HG02678 (cell line): ENCODE measurements at regions not wholly inside any gene's neighbourhood (a gene's known extent, or its start where the extent isn't known, plus 50 kb on each side); places are given as distances from the start of the nearest gene placed in this dataset.
"Not testable (repeated sequence)": the region's sequence is repeated elsewhere in the genome, so short reads cannot be mapped to it uniquely, and the experiment has no call there.

Experiments used
- ATAC-seq: cut with Tn5 transposase; IDR thresholded peaks from one replicate; pipeline ENCODE4 v1.9.1; 2021; ENCODE audit warnings: mild to moderate bottlenecking, moderate library complexity; ENCODE audit not compliant: unreplicated experiment

DNA sequence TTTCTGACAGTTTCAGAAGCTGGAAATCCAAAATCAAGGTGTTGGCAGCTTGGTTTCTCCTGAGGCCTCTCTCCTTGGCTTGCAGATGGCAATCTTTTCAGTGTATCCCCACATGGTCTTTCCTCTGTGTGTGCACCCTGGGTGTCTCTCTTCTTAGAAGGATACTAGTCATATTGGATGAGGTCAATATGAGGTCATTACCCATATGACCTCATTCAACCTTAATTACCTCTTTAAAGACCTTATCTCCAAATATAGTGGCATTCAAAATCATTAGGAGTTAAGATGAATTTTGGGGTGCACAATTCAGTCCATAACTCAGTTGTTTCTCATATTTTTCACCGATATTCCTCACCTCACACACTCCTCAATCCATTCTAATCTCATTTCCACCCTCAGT is 92.4 kb upstream of the TGM3 start:
- ATAC-seq = no peak

DNA sequence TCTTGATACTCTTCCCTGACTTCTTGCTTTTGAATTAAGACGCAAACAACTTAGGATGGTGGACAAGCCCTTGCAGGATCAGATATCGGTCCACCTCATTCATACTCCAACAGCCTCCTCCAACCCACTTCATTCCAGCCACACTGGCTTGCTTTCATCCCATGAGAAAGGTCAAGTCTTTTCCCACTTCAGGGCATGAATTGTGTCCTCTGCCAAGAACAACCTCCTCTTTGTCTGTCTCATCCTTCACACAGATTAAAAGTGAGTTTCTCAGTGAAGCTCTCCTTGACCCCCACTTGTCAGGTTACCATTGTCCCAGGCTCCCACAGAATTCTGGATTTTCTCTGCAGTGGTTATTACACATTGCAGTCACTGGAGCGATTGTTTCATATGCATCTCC is 91.8 kb upstream of the TGM3 start:
- ATAC-seq = no peak

DNA sequence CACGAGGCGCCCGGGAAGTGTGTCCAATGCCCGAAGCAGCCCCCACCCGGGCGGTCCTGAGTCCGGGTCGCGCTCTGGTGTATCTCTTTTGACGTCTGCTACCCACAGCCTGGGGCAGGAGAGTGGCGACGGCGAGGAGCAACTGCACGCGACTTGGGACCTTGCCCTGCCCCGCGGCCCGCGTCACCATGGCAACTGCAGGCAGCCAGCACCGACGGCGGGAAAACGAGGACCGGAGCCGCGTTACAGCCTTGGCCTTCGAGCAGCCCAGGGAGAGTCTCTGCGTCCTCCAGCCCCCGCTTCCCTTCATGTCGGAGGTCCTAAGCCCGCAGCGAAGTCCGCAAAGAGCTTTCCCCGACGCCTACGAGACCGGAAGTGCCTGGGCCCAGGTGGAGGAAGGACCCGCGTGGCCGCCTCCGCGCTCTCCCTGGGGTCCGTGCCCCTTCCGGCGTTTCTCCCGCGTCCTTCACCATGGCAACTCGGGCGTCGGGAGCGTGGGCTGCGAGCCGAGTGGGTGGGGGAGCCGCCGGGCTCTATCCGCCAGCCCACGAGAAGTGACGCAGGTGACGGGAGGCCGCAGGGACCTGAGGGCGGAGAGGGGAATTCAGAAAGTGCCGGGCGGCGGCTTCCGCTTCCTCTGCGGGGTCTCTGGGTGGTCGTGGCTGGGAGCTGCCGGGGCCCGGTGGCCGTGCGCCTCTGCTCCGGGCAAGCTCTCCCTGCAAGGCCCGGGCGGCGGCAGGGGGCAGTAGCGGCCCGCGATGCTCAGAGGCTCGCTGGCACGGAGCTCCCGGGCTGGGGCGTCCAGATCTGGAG is 88.6 kb upstream of the TGM3 start:
- peak; percentile 61 for ATAC-seq

DNA sequence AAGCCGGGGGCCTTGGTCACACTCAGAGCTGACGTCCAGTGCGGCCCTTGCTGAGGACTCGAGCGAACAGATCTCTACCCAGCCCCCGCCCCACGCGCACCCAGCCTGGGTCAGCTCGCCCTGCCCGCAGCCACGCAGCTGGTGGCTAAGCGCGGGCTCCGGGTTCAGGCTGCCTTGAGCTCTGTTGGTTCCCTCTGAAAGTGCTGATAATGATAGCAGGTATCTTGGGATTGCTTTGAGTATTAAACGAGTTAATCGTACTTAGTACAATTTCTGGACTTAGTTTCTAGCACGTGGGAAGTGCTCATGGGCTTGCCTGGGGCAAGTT is 88.1 kb upstream of the TGM3 start:
- ATAC-seq = no peak

DNA sequence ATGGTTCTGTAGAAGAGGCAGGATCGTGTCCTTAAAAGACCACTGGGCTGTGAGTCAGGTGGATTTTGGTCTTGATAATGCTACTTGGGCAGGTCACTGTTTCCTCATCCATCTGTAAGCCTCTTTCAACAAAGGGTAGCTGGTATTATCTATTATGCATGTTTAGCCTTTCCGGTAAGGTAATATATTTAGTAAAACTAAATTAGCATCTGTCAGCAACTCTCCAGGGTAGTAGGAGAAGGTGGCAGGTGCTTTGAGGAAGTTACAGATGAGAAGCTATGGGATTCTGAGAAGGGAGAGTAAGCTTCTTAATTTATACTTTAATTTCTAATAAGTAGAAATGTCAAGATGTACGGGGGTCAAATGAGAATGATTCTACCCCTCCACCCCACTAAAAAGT is 86.9 kb upstream of the TGM3 start:
- ATAC-seq = no peak

DNA sequence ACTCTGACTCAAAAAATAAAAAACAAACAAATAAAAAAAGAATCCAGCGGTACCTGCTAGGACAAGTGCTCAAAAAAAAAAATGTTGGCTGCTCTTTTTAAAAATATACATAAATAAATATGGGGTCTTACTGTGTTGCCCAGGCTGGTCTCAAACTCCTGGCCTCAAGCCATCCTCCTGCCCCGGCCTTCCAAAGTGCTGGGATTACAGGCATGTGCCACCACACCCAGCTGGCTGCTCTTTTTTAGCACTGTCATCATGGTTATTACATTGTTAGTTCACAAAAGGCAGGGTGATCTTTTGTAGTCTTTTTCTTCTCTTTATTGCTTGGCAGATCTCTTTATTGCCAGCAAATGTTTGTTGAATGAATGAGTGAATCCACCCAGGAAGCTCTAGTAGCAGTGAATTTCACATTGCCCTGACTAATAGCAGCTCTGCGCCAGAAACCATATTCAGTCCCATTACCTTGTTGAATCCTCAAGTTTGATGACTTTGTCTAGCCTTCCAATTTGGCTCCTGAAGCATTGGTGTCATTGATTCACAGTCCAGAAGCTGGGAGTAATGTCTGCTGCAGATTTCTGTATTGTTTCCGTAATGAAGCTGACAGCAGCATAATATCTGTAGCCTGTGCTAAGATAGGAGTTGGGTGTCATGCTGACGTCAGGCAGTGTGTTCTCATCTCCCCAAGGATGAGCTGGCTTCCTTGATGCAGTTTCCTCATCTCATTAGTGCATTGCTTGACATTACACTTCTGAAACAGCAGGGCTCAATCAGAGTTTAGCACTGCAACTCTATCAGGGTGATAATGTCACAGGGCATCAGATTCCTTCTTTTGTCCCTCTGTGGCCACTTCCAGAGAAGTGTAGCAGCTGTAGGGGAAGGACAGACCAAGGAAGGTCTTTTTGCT is 84.9 kb upstream of the TGM3 start:
- no peak for ATAC-seq

DNA sequence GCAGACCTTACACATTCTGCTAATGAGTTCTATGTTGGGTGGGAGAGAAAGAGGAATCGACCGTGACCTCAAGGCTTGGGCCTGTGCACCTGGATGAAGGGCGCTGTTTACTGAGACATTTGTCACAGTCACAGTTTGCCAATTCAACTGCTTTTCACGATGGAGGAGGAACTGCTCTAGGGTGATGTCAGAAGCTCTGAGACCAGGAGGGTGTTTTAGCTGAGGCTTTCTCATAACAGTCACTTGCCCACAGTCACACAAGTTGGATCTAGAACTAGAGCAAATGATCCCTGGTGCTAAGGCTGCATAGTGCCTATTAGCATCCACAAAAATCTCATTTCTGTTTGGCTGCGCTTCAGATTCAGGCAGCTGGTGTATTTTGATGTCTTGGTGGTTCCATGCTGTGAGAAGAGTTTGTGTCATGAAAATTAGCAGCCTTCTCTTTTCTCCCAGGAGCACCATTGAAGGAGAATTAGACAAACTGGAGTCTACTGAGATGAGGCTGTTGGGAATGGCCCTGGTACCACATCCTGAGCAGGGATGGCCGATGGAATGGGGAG is 83.3 kb upstream of the TGM3 start:
- ATAC-seq = no peak

DNA sequence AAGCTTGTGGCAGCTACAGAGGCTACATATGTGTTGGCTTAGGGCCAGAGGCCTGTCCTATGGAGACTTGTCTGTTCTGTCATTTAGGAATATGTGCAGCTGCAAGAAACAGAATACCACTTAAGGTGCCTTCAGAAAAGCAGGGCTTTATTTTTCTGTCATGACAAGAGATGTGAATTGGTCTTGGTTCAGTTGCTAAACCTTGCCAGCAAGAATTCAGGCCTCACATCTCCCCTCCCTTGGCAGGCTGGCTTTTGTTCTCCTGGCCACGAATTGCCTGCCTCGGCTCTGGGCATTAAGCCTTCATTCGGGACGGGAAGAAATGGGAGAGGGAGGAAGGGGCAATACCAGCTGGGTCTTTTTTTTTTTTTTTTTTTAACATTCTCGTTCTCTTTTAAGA is 82.4 kb upstream of the TGM3 start:
- no peak for ATAC-seq

DNA sequence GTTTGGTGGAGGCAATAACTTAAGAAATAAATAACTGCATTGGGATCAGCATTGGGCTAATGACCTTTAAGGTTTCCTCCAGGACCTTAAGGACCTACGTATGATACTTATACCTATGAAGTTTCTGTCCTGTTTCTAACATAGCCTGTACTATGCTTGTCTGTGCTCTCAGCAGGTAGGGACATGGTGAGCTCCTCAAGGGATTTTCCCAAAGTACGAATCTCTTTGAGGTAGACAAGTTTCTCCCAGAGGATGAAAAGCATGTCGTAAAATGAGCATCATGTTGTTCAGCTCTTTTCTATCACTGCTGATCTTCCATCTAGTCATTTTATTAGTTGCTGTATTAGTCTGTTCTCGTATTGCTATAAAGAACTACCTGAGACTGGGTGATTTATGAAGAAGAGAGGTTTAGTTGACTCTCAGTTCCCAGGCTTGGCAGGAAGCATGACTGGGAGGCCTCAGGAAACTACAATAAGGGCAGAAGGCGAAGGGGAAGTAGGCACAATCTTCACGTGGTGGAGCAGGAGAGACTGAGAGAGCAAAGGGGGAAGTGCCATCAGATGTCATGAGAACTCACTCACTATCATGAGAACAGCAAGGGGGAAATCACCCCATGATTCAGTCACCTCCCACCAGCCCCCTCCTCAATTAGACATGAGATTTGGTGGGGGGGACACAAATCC is 77.8 kb upstream of the TGM3 start:
- ATAC-seq = no peak

DNA sequence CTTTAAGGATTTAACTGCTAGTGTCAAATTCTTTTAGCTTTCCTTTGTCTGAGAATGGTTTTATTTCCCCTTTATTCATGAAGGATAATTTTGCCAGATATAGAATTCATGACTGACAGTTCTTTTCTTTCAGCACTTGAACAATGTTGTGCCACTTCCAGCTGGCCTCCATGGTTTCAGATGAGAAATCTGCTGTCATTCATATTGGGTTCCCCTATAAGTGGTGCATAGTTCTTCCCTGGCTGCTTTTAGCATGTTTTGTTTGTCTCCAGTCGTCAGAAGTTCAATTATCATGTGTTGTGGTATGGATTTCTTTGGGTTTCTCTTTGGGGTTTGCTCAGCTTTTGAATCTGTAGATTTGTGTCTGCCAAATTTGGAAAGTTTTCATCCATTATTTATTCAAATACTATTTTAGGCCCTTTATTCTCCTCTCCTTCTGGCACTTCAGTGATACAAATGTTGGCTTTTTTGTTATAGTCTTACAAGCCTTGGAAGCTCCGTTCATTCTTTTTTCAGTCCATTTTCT is 76.3 kb upstream of the TGM3 start:
- no peak for ATAC-seq

DNA sequence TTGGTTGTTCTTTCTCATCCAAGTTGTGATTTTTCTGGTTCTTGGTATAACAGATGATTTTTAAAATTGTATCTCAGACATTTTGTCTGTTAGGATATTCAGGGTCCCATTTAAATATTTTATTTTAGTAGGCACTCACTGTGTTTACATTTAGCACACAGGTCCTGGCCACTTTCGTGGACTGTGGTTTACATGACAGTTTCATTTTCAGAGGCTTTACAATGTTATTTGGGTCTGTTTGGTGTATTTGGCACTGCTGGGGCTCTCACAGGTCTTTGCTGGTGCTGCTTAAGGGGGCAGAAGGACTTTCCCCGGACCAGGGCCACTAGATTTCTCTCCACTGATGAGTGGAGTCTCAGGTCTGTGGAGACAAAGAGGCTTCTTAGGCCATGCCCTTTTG is 75.5 kb upstream of the TGM3 start:
- ATAC-seq = no peak

DNA sequence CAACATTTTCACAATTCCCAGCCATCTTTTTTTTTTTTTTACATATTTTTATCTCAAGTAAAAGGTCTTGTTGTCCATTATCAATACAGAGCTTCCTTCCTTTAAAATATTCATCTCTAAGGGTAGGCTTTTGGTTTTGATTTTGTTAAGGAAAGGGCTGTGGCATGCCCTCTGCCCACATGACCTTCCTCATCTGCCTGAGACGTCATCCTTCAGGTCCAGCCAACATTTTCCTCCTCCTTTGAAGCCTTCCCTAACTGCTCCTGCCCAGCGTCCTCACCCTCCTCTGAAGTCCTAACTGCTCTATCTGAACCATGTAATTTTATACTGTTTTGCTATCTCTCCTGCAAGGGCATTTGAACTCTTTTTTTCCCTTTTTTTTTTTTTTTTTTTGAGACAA is 73.9 kb upstream of the TGM3 start:
- no peak for ATAC-seq

DNA sequence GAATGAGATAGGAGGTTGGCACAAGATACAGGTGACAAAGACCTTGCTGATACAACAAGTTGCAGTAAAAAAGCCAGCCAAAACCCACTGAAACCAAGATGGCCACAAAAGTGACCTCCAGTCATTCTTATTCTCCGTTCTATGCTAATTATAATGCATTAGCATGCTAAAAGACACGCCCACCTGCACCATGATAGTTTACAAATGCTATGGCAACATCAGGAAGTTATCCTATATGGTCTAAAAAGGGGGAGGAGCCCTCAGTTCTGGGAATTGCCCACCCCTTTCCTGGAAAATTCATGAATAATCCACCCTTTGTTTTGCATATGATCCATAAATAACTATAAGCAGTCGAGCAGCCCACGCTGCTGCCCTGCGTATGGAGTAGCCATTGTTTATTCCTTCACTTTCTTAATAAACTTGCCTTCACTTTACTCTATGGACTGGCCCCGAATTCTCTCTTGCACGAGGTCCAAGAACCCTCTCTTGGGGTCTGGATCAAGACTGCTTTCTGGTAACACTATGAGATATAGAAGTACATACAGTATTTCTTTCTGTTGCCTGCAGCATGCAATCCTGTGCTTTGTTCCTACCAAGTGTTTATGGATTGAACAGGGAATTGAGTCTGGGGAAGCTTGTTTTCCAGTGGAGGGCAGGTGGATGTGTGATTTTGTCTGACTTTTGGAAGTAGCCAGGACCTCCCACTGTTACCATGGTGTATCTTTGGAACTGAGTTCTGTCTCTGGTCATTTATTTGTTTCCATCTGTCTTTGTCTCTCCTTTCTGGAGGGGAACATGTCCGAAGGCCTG is 72.0 kb upstream of the TGM3 start:
- no peak for ATAC-seq

DNA sequence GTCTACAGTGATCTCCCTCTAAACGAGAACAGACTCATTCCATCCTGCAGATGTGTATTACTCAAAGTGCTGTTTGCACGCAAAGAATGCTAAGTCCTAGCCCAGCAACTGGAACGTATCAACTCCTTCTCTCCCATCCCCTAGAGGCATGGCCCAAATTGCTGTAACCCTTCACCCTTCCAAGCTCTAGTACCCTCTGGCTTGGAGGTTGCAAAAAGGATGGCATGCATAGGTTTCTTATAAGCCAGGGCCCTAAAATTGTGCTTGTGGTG is 71.5 kb upstream of the TGM3 start:
- no peak for ATAC-seq

DNA sequence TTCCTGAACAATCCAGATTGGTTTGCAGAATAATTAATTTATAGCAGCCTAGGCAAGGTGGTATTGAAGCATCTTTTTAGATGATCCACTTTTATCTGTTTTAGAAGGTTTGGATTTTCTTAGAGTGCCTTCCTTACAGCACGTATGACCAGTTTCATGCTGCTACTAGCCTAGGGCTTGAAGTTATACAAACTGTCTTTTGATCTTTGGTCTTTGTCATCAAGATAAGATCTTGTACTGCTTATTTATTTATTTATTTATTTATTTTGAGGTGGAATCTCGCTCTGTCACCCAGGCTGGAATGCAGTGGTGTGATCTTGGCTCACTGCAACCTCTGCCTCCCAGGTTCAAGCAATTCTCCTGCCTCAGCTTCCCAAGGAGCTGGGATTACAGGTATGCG is 68.5 kb upstream of the TGM3 start:
- ATAC-seq = not testable (repeated sequence)

DNA sequence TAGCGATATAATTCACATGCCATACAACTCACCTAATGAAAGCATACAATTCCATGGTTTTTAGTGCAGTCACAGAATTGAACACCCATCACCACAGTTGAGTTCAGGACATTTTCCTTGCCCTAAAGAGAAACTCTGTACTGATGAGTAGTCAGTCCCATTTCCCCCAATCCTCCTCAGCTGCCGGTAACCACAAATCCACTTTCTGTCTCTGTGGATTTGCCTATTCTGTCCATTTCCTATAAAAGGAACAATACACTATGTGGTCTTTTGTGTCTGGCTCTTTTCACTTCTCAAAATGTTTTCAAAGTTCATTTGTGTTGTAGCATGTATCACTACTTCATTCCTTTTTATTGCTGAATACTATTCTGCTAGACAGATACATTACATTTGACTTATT is 67.9 kb upstream of the TGM3 start:
- ATAC-seq = no peak

DNA sequence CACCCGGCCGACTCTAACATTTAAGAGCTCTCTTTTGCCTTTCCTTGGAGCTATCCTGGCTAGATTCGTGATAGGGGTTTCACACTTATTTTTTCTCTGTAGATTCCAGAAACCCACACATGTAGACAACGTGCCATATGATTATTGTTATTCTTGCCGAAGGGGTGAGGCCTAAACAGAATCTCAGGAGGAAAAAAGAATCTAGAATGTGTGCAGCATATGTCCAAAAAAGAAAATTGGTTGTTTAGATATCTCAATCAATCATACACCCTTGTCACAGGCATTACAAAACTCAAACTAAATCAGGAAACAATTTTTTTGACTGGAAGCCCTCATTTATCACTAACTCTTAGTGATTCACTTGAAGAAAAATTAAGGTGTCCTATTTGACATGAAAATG is 66.9 kb upstream of the TGM3 start:
- no peak for ATAC-seq

DNA sequence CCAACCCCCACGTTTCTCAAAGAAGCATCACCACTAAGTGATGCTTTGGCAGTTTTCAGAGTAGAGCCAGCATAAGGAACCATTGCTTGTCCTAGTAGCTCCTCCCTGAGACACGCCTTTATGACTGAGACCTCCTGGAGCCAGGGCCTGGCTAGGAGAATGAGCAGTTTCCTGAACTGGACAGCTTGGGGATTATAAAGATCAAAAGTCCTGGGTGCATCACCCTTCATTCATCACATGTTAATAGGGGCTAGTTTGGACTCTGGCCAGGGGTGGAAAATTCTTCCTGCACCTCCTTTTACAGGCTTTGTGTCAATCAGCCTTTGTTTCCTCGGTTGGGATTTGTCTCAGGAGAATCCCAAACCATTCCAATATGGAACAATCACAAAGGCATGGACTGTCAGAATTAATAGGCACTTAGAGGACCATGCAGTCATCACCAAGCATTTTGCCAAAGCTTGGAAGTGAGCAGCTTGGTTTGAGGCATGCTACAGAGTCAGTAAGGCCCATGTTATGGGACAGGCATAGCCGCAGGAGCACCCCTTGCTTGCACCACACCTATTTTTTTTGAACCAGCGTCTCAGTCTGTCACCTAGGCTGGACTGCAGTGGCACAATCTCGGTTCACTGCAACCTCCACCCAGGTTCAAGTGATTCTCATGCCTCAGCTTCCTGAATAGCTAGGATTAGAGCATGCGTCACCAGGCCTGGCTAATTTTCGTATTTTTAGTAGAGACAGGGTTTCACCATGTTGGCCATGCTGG is 64.9 kb upstream of the TGM3 start:
- ATAC-seq = no peak

DNA sequence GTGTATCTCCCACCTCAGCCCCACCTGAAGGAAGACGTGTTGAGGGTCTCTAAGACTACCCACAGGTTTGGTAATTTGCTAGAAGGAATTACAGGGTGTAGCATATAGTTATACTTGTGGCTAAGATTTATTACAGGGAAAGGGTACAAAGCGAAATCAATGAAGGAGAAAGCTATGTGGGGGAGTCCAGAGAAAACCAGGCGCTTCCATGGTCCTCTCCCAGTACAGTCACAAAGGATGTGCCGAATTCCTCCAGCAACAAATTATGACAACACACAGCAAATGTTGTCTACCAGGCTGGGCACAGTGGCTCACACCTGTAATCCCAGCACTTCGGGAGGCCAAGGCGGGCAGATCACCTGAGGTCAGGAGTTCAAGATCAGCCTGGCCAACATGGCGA is 64.1 kb upstream of the TGM3 start:
- ATAC-seq = no peak

DNA sequence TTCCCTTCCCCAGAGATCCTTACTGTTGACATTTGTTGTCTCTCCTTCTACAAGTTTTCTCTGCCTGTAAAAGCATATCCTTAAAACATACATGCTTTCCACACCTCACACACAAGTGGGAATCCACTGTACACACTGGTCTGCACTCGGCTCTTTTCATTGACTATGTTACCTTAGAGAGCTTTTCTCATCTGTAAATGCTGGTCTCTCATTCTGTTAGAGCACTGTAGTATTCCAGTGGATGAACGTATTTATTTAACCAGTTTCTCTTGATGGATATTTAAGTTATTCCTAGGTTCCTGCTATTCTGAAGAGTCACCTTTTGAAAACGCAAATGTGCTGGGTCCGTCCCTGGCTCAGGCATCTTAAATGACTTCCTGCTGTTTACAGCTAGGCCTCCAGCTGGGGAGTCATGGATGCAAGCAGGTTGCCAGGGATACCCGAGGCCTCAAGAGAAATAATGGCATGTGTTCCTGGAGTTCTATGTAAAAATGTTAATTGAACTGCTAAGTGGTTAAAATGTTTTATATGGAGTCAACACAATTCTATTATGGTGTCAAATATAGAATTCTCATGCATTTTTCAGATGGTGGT is 61.1 kb upstream of the TGM3 start:
- ATAC-seq = no peak
